Keratinocyte (primary cell): ENCODE measurements at regions not wholly inside any gene's neighbourhood (a gene's known extent, or its start where the extent isn't known, plus 50 kb on each side); places are given as distances from the start of the nearest gene placed in this dataset.

Experiments used
- DNase-seq: peaks from one replicate; pipeline ENCODE4 v3.0.0-alpha.2; 2011; ENCODE audit warnings: low read depth, missing footprints, low spot score
- FAIRE-seq: peaks from 2 replicates; lab custom pipeline; 2011; peaks lifted over from hg19 to GRCh38; lab: Jason Lieb, UNC
- H2AFZ ChIP-seq: 2 replicates; pipeline ENCODE4 v1.6.0; 2012; ENCODE audit warnings: low read length, control low read depth, inconsistent platforms; ENCODE audit not compliant: control insufficient read depth
- H3K27ac ChIP-seq: 2 replicates; pipeline ENCODE4 v1.5.1; 2011; ENCODE audit warnings: low read length; ENCODE audit not compliant: control insufficient read depth, insufficient read depth
- H3K27me3 ChIP-seq: 3 replicates; pipeline ENCODE4 v1.6.0; 2011; ENCODE audit warnings: low read length; ENCODE audit not compliant: control insufficient read depth, insufficient read depth; ENCODE audit errors: extremely low read depth
- H3K36me3 ChIP-seq, 2 experiments: 2 replicates in 1 of 2; 3 replicates in 1 of 2; pipeline ENCODE4 v1.5.1; 2011; ENCODE audit warnings: low read length in 2 of 2, mild to moderate bottlenecking in 1 of 2; ENCODE audit not compliant: control insufficient read depth in 2 of 2, insufficient read depth in 2 of 2; ENCODE audit errors: extremely low read depth in 1 of 2
- H3K4me1 ChIP-seq: 3 replicates; pipeline ENCODE4 v1.5.1; 2011; ENCODE audit warnings: low read length; ENCODE audit not compliant: control insufficient read depth, insufficient read depth; ENCODE audit errors: extremely low read depth
- H3K4me2 ChIP-seq: 3 replicates; pipeline ENCODE4 v1.6.0; 2011; ENCODE audit warnings: low read depth, low read length; ENCODE audit not compliant: control insufficient read depth, insufficient read depth; ENCODE audit errors: extremely low read depth
- H3K4me3 ChIP-seq, 3 experiments: fragments of 200-600 bp in 1 of 3; sonication (generic) in 1 of 3; 2 replicates in 2 of 3; 3 replicates in 1 of 3; pipeline ENCODE4 v1.5.1; 2011 to 2016; ENCODE audit warnings: low read length in 3 of 3, mild to moderate bottlenecking in 3 of 3, control low read depth in 2 of 3, inconsistent platforms in 1 of 3, low read depth in 1 of 3, mixed read lengths in 1 of 3, mixed run types in 1 of 3, moderate library complexity in 1 of 3; ENCODE audit not compliant: control insufficient read depth in 2 of 3, insufficient read depth in 2 of 3; ENCODE audit errors: extremely low read depth in 1 of 3
- H3K79me2 ChIP-seq: 2 replicates; pipeline ENCODE4 v1.6.0; 2012; ENCODE audit warnings: low read length; ENCODE audit not compliant: control insufficient read depth, insufficient read depth
- H3K9ac ChIP-seq: 3 replicates; pipeline ENCODE4 v1.6.0; 2011; ENCODE audit warnings: low read length; ENCODE audit not compliant: control insufficient read depth, insufficient read depth; ENCODE audit errors: extremely low read depth
- H3K9me1 ChIP-seq: 3 replicates; pipeline ENCODE4 v1.6.0; 2011; ENCODE audit warnings: low read length; ENCODE audit not compliant: control insufficient read depth, insufficient read depth; ENCODE audit errors: extremely low read depth
- H3K9me3 ChIP-seq: 2 replicates; pipeline ENCODE4 v1.5.1; 2012; ENCODE audit warnings: low read depth, low read length; ENCODE audit not compliant: control insufficient read depth
- H4K20me1 ChIP-seq: 3 replicates; pipeline ENCODE4 v1.6.0; 2011; ENCODE audit warnings: low read length; ENCODE audit not compliant: control insufficient read depth, insufficient read depth; ENCODE audit errors: extremely low read depth
- CTCF ChIP-seq, 3 experiments: IDR thresholded peaks in 1 of 3; conservative IDR thresholded peaks in 1 of 3; optimal IDR thresholded peaks in 1 of 3; 2 replicates in 2 of 3; 3 replicates in 1 of 3; pipeline versions ENCODE3 to v1.5.1; 2011; ENCODE audit warnings: low read length in 3 of 3, mild to moderate bottlenecking in 3 of 3, moderate library complexity in 2 of 3, control low read depth in 1 of 3, inconsistent platforms in 1 of 3; ENCODE audit not compliant: insufficient read depth in 2 of 3; ENCODE audit errors: extremely low read depth in 1 of 3
- EZH2 ChIP-seq: IDR thresholded peaks from one replicate; pipeline ENCODE4 v1.6.1; 2012; ENCODE audit warnings: inconsistent platforms, mild to moderate bottlenecking, low read length, moderate library complexity
- dilution Hi-C: fragments of 300-500 bp; cut with MboI; formaldehyde crosslinking; loops from one replicate; pipeline ENCODE4 v1.7.0; 2020; ENCODE audit warnings: low sequenced_read_pairs; ENCODE audit not compliant: extremely low pct_ligation_motif_present

- H3K4me1 ChIP-seq, result no peaks in the 10 kb centered on the region
- FAIRE-seq, result no peak
- no peak for DNase-seq
- H3K27ac ChIP-seq, result no peak overlapping the region
- no peaks in the 10 kb centered on the region for H3K9me3 ChIP-seq
- no peaks in the 10 kb centered on the region for H3K27me3 ChIP-seq
- H4K20me1 ChIP-seq, result no peaks in the 10 kb centered on the region
- H3K9ac ChIP-seq, result no peak overlapping the region
- no peak overlapping the region for H3K4me3 ChIP-seq
- no peaks in the 10 kb centered on the region for H3K36me3 ChIP-seq
- dilution Hi-C loops, result no loop called here
- no peak overlapping the region for H3K4me2 ChIP-seq
- TF ChIP-seq EZH2 (no peak), CTCF (optimal IDR thresholded peaks at IDR 0.05 in 1 of 3, IDR thresholded peaks at IDR 0.05 in 1 of 3, conservative IDR thresholded peaks at IDR 0.05 in 1 of 3; ENCODE audit: extremely low read depth in 1 of 3, insufficient read depth in 2 of 3, low read length in 3 of 3) (no peak)
- H2AFZ ChIP-seq, result no peak overlapping the region
- H3K79me2 ChIP-seq, result no peaks in the 10 kb centered on the region
- H3K9me1 ChIP-seq, result no peaks in the 10 kb centered on the region
Observed at GRCh38 chr16:14013145-14013570, 58.0 kb upstream of the MRTFB start.

GRCh38 chr16:14013571-14014283 is 57.4 kb upstream of the MRTFB start:
- FAIRE-seq, result no peak
- DNase-seq, result no peak
- H3K4me3 ChIP-seq, result no peak overlapping the region

More at GRCh38 chr16:14013571-14014283, 57.4 kb upstream of the MRTFB start:
- H3K27me3 ChIP-seq, result no peaks in the 10 kb centered on the region
- H4K20me1 ChIP-seq, result no peaks in the 10 kb centered on the region
- H3K9me1 ChIP-seq, result no peaks in the 10 kb centered on the region
- no peak overlapping the region for H2AFZ ChIP-seq
- no peaks in the 10 kb centered on the region for H3K79me2 ChIP-seq
- no peak overlapping the region for H3K27ac ChIP-seq
- H3K4me1 ChIP-seq, result no peaks in the 10 kb centered on the region
- TF ChIP-seq EZH2, result no peak
- TF ChIP-seq CTCF (optimal IDR thresholded peaks at IDR 0.05 in 1 of 3, IDR thresholded peaks at IDR 0.05 in 1 of 3, conservative IDR thresholded peaks at IDR 0.05 in 1 of 3; ENCODE audit: extremely low read depth in 1 of 3, insufficient read depth in 2 of 3, low read length in 3 of 3), result no peak
- H3K9ac ChIP-seq, result no peak overlapping the region
- no peaks in the 10 kb centered on the region for H3K9me3 ChIP-seq
- dilution Hi-C loops, result no loop called here
- H3K4me2 ChIP-seq, result no peak overlapping the region
- no peaks in the 10 kb centered on the region for H3K36me3 ChIP-seq
